DMS53 treated with DMSO at 0.1 percent for 48 hours (cell line): ENCODE measurements at regions not wholly inside any gene's neighbourhood (a gene's known extent, or its start where the extent isn't known, plus 50 kb on each side); places are given as distances from the start of the nearest gene placed in this dataset.
"Not testable (repeated sequence)": the region's sequence is repeated elsewhere in the genome, so short reads cannot be mapped to it uniquely, and the experiment has no call there.

Experiments used
- DNase-seq: peaks from one replicate; lab custom pipeline; 2025; ENCODE audit not compliant: unreplicated experiment; lab: John Stamatoyannopoulos, UW

DNA sequence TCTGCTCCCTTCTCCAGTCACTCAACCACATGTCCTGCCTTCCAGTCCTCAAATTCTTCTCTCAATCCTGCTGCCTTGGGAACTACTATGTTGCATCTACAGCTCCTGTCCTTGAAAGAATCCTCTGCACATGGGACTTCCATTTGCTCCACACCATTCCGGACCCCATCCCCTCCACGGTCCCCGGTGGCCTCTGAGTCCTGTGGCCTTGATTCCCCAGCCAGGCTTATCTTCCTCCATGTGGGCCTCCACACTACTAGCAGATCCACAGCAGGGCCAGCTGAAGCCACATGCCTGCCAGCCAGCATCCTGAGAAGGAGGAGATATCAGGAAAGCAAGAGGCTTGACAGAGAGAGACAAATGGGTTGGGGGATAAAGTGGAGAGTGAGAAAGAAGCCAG lies 1323.8 kb downstream of the UQCRFS1 start:
- DNase-seq, result no peak

DNA sequence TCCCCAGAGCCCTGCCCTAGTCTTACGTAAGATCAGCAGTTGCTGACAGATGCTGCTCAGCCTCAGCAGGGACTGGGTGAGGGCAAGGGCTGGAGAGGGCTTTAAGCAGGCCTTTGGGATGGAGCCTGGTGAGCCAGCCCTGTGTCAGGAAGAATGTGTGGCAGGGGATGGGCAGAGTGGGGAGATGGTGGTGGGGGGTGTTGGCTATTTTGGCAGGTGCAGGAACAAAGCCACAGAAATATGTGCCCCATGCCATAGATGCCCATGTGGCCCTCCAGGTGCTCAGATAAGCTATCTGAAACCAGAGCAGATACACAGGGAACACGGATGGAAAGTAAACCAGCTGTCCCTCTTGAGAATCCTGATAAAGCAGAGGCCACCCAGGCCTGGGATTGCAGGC lies 1325.0 kb downstream of the UQCRFS1 start:
- no peak for DNase-seq

DNA sequence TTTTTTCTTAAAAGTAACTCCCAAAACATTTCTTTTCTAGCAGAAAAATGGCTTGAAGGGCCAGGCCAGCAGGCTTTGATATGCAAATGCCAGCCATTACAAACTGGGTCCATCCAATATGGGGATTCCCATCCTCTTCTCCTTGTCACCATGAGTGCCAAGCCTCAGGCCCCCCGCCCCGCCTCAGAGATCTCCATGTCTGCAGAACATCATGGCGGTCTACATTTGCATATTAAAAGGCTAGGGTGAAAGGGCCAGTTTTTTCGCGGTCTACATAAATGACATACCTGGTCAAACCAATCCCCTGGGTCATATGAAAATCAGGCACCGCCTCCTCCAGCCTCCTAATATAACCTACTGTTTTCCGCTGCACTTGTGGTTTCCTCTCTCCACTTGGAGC lies 1327.6 kb downstream of the UQCRFS1 start:
- DNase-seq, result no peak

DNA sequence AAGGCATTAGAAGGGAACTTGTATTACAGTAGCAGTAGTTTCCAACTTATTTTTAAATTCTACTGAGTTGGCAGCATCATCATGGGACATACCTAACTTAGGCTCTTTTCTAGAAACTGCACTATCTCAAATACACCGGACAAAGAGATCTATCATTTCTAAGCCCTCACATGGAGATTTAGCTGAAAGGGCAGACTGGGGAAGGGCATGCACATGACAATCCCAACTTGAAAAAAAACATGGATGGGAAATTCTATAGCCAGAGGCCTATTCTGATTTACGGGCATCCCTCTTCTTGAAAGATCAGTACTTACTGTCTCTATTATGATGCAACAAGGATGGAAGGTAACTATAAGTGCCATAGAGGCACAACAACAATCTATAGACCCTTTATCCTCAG lies 1328.6 kb downstream of the UQCRFS1 start:
- DNase-seq, result no peak

DNA sequence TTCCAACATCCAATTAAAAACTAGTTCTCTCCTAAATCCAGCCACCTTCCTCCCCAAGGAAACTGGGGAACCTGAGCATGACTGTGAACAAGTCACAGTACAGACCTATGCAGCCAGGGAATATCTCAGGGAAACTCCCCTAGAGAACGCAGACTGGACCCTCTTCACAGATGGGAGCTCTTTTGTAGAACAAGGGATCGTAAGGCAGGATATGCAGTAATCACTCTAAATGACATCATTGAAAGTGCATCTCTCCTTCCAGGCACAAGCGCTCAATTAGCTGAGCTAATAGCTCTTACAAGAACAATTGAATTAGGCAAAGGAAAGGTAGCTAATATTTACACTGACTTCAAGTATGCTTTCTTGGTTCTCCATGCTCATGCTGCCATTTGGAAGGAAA lies 1331.7 kb downstream of the UQCRFS1 start:
- no peak for DNase-seq

DNA sequence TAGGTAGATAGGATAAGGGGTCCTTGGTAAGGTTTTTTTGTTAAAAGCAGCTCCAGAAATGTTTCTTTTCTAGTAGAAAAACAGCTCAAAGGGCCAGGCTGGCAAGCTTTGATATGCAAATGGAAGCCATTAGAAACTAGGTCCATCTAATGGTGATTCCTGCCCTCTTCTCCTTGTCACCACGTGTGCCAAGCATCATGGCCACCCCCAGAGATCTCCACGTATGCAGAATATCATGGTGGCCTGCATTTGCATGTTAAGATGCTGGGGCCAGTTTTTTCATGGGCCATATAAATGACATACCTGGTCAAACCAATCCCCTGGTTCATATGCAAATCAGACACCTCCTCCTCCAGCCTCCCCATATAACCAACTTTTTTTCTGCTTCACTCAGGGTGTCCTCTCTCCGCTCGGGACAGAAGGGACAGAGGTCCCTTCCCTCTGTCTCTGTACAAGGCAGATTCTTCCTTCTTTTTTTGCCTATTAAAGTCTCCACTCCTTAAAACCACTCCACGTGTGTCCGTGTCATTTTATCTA lies 1335.9 kb downstream of the UQCRFS1 start:
- DNase-seq, result no peak

DNA sequence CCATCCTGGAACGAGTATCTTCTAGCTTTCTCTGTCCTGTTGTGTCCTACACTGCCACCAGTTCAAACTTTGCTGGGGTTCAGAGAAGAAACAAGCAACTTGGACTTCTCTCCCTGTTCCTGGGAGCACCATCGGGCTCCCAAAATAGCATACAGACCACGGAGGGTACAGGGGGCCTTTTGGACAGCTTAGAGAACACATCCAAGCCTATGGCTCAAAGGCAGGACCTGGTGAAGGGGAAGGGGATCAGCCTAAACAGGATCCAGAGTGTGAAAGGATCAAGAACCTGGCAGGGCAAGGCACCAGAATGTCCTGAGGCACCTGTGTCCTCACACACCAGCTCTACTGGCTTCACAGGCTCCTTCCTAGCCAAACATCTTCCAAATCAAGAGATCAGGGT lies 1336.5 kb downstream of the UQCRFS1 start:
- no peak for DNase-seq

DNA sequence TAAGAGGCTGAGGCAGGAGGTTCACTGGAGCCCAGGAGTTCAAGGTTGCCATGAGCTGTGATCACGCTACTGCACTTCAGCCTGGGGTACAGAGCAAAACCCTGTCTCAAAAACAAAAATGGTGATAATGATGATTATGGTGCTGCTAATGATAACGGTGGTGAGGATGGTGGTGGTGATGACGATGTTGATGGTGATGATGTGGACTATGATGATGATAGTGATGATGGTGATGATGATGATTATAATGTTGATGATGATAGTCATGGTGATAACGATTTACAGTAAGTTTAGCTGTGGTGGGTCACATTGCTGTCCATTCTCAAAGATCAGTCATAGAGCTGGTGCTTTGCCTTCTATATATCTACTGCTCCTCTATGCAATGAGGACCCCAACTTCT lies 1340.6 kb downstream of the UQCRFS1 start:
- no peak for DNase-seq

DNA sequence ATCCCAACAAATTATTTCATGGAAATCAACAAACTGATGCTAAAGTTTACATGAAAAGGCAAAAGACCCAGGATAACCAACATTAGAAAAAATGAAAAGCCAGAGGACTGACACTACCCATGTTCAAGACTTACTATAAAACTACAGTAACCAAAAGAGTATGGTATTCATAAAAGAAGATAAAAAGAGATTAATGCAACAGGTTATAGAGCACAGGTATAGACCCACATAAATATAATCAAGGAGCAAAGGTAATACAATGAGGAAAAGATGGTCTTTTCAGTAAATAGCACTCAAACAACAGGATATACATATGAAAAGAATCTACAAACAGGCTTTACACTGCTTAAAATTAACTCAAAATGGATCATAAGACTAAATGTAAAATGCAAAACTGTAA lies 1342.7 kb downstream of the UQCRFS1 start:
- DNase-seq, result no peak

DNA sequence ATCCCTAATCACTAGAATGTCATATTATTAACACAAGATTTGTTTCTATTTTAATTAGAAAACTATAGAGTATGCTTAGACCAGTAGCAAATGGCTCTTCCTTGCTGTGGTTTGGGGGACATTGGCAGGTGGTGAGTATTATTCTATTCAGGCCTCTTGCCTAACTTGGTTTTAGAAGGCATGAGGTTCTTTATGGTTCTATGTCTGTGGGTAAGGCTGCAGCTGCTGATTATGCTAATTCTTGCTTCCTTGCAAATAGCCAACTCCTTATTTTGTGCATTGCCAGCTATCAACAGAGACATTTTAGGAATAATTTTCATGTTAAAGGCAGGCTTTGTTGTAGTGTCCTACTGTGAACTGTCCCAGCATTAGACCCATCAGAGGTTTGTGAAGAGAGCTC lies 1344.9 kb downstream of the UQCRFS1 start:
- DNase-seq, result no peak

DNA sequence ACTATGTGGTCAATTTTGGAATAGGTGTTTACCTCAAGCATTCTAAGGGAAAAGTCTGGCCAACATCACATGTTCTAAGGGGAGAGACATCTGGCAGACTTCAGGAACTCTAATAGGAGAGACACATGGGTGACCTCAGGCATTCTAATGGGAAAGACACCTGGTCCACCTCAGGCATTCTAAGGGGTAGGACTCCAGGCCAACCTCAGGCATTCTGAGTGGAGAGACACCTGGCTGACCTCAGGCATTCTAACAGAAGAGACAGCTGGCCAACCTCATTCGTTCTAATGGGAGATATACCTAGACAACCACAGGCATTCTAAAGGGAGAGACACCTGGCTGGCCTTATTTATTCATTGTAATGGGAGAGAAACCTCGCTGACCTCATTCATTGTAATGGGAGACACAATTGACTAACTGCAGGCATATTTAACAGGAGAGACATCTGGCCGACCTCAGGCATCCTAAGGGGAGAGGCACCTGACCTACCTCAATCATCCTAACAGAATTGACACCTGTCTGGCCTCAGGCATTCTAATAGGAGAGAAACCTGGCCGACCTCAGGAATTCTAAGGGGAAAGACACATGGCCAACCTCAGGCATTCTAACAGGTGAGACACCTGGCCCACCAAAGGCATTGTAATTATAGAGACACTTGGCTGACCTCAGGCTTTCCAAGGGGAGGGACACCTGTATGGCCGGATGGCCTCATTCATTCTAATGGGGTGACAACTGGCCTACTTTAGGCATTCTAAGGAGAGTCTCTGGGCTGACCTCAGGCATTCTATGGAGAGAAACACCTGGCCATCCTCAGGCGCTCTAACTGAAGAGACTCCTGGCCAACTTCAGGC lies 1346.8 kb downstream of the UQCRFS1 start:
- DNase-seq, result no peak

DNA sequence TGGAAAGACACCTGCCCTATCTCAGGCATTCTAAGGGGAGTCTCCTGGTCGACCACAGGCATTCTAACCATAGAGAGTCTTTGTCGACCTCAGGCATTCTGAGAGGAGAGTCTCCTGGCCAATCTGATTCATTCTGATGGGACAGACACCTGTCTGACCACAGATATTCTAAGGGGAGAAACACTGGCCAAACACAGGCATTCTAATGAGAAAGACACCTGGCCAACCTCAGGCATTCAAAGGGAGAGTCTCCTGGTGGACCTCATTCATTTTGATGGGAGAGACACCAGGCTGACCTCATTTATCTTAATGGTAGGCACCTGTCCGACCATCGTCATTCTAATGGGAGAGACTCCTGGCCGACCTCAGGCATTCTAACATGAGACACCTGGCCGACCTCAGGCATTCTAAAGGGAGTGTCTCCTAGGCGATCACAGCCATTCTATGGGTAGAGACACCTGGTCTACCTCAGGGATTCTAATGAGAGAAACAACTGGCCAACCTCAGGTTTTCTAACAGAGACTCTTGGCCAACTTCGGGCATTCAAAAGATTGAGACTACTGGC lies 1351.5 kb downstream of the UQCRFS1 start:
- DNase-seq, result no peak

DNA sequence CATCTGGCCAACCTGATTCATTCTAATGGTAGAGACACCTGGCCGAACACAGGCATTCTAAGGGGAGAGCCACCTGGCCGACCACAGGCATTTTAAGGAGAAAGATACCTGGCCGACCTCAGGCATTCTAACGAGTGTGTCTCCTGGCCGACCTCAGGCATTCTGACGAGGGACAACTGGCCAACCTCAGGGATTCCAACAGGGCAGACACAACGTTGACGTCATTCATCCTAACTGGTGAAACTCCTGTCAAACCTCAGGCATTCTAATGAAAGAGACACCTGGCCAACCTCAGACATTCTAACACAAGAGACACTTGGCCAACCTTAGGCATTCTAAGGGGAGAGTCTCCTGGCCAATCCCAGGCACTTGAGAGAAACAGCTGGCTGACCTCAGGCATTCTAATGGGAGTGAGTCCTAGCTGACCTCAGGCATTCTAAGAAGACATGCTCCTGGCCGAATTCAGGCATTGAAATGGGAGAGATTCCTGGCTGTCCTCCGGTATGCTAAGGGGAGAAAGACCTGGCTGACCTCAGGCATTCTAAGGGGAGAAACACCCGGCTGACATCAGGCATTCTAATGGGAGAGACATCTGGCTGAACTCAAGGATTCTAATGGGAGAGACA lies 1352.5 kb downstream of the UQCRFS1 start:
- no peak for DNase-seq

DNA sequence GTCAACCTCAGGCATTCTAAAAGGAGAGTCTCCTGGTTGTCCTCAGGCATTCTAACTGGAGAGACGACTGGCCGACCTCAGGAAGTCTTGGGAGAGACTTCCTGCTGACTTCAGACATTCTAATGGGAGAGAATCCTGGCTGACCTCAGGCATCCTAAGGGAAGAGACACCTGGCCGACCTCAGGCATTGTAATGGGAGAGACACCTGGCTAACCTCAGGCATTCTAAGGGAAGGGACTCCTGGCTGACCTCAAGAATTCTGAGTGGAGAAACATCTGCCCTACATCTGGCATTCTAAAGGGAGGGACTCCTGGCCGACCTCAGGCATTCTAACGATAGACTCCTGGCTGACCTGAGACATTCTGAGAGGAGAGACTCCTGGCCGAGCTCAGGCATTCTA lies 1353.3 kb downstream of the UQCRFS1 start:
- no peak for DNase-seq

DNA sequence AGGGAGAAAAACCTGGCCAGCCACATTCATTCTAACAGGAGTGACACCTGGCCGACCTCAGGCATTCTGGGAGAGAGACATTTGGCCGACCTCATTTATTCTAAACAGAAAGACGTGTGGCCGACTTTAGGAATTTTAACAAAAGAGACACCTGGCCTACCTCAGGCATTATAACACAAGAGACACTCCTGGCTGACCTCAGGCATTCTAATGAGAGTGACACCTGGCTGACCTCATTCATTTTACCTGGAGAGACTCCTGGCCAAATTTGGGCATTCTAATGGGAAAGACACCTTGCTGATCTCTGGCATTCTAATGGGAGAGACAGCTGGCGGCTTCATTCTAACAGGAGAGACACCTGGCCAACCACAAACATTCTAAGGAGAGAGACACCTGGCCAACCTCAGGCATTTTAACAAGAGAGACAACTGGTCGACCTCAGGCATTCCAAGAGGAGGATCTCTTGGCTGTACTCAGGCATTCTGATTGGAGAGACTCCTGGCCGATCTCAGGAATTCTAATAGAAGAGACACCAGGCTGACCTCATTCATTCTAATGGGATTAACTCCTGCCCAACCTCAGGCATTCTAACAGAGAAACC lies 1353.9 kb downstream of the UQCRFS1 start:
- DNase-seq, result no peak

DNA sequence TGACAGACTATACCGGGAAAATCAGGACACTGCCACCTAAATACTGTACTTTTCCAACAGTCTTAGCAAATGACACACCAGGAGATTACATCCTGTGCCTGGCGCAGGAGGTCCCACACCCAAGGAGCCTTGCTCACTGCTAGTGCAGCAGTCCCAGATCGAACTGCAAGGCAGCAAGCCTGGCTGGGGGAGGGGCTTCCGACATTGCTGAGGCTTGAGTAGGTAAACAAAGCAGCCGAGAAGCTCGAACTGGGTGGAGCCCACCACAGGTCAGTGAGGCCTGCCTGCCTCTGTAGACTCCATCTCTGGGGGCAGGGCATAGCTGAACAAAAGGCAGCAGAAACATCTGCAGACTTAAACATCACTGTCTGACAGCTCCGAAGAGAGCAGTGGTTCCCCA lies 1360.0 kb downstream of the UQCRFS1 start:
- not testable (repeated sequence) for DNase-seq

DNA sequence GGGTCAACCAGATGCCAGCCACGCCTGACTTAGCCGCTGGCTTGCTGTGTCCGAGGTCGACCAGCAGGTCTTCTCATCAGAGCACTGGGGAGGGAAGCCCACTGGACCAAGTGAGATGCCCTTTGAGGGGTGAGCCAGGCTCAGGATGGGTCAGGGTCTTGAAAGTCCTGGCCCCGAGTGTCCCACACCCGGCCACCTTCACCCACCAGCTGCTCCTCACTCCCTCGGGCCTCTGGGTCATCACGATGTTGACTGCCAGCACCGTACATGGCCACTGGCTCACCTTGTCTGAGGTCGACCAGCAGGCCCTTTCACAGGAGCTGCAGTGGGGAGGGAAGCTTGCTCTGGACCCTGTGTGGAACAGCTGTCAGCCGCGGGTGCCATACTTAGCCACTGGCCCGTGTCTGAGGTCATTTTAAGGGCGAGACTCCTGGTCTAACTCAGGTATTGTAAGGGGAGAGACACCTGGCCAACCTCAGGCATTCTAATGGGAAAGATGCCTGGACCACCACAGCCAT lies 1361.3 kb downstream of the UQCRFS1 start:
- no peak for DNase-seq

DNA sequence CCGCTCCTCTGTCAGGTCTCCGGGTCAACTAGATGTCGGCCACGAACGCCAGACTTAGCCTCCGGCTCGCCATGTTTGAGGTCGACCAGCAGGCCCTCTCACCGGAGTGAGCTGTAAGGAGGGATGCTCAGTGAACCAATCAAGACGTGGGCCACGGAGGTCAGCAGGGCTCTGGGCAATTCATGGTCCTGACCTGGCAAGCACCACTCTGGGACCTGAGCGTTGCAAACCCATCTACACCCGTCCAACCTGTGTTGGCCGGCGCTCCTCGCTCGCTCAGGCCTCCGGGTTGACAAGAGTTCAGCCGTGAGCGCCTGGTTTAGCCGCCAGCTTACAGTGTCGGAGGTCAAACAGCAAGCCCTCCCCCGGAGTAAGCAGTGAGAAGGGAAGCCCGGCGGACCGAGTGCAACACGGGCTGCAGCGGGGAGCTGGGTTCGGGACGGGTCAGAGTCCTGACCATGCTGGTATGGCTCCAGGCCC lies 1361.9 kb downstream of the UQCRFS1 start:
- no peak for DNase-seq

DNA sequence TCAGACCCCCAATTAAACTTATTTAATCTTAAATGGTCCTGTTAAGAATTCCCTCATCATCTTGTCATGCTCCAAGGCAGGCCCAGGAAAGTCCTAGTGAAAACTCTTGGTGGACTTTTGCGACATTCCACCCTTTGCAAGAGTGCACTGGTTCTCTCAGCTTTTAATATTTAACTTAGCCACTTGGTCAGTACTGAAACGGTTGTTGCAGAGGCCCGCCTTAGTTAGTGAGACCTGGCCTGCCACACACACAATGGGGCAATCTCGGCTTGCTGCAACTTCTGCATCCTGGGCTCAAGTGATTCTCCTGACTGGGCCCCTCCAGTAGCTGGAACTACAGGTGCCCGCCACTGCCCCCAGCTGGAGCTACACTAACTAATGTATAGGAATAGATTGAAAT lies 1366.0 kb downstream of the UQCRFS1 start:
- DNase-seq, result no peak

DNA sequence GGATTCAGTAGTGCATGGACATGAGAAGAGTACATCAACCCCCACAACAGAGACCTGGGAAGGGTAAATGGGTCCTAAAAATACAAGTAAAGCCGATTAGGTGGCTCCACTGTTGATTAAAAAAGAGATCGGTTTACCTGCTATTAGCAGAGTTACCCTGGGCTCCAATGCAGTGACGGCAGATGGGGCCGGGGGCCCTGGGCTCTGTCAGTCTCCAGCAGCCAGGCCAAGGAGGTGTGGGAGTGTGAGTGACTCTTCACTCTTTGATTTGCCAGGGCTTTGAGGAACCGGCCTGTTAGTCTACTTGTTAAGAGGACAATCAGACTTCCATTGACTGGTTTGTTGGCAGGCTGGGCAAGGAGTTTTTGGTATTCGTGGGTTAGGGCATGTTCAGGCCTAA lies 1368.7 kb downstream of the UQCRFS1 start:
- no peak for DNase-seq

DNA sequence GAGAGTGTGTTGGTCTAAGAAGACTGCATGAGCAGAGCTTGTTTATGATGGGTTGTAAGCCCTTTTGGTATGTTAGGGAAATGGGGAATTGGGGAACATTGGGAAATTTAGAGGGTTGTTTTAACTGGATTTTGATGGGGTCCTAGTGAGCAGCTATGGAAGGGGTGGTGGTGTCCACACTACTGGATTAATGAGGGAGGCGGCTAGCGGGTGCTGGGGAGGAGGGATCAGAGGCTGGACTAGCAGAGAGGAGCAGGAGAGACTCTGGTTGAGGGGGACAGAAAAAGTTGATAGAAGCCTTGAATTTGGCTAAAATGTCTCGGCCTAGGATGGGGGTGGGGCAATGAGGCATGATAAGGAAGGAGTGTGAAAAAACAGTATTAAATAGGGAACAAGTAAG lies 1369.1 kb downstream of the UQCRFS1 start:
- no peak for DNase-seq
